Thyroid gland (tissue), 4 donors: ENCODE measurements at regions not wholly inside any gene's neighbourhood (a gene's known extent, or its start where the extent isn't known, plus 50 kb on each side); places are given as distances from the start of the nearest gene placed in this dataset.

ENCODE experiments used
- CTCF ChIP-seq, 6 experiments: fragments of 200-600 bp in 3 of 6; fragments of 450-650 bp in 3 of 6; sonication (generic) in 3 of 6; IDR thresholded peaks; one replicate each; pipeline ENCODE4 v1.5.1; 2016 to 2019; ENCODE audit warnings: antibody characterized with exemption in 6 of 6, mild to moderate bottlenecking in 2 of 6, inconsistent platforms in 1 of 6, moderate library complexity in 1 of 6
- POLR2A ChIP-seq, 2 donors: fragments of 450-650 bp; IDR thresholded peaks; one replicate each; pipeline ENCODE4 v1.6.1; 2017; ENCODE audit warnings: antibody characterized with exemption in 2 of 2, mild to moderate bottlenecking in 2 of 2, moderate library complexity in 1 of 2

- TF ChIP-seq CTCF (IDR thresholded peaks at IDR 0.05) (no peak), POLR2A (IDR thresholded peaks at IDR 0.05) (no peak)
These were observed 313.5 kb upstream of the PDE4D start for GRCh38 chr5:60207040-60207439.
